ENCODE measurements at regions not wholly inside any gene's neighbourhood (a gene's known extent, or its start where the extent isn't known, plus 50 kb on each side); places are given as distances from the start of the nearest gene placed in this dataset.
A peak's percentile ranks its signal among the peaks of the same experiment; 100 is the strongest.

GRCh38 chr2:64814007-64814406, 160.3 kb upstream of the SERTAD2 start:
- Histone ChIP-seq H2BK120ac (replicated peaks; ENCODE audit: low read depth, low read length) (no peak overlapping the region), H4K91ac (replicated peaks; ENCODE audit: insufficient read length, low read length) (no peak overlapping the region), H2AFZ (ENCODE audit: low read length) (no peak overlapping the region), H2BK15ac (ENCODE audit: low read length) (peak overlapping the region; percentile 84; the same call in 1 of the 2 replicates), H3K4me2 (ENCODE audit: insufficient read depth in 1 of 2, low read depth in 2 of 2, low read length in 2 of 2) (no peak overlapping the region), H3K36me3 (ENCODE audit: control insufficient read depth in 2 of 4, insufficient read depth in 4 of 4, low read length in 3 of 4) (no peaks in the 10 kb centered on the region), H2BK5ac (ENCODE audit: low read depth, low read length) (no peak overlapping the region), H3K14ac (ENCODE audit: insufficient read length) (no peak overlapping the region), H4K8ac (ENCODE audit: extremely low read depth, insufficient read depth, low read length) (no peak overlapping the region), H2AK5ac (ENCODE audit: low read depth, low read length) (no peak overlapping the region; the same call in 1 of the 2 replicates), H2BK12ac (ENCODE audit: low read depth, low read length) (no peak overlapping the region), H3K4ac (replicated peaks; ENCODE audit: insufficient read length, low read depth, low read length) (no peak overlapping the region), H3K27ac (ENCODE audit: low read depth, low read length) (no peak overlapping the region), H3K79me2 (ENCODE audit: control insufficient read depth in 1 of 2, insufficient read depth in 2 of 2, low read length in 2 of 2) (no peaks in the 10 kb centered on the region), H3K56ac (replicated peaks; ENCODE audit: insufficient read length, low read depth, low read length) (no peak overlapping the region), H3K27me3 (replicated peaks in 1 of 4; ENCODE audit: control insufficient read depth in 3 of 4, extremely low read depth in 1 of 4, insufficient read depth in 3 of 4, low read length in 3 of 4) (no peaks in the 10 kb centered on the region), H3K9ac (replicated peaks in 1 of 4; ENCODE audit: extremely low read depth in 1 of 4, low read depth in 3 of 4, low read length in 3 of 4) (no peak overlapping the region), H3K4me3 (ENCODE audit: extremely low read depth in 1 of 4, insufficient read depth in 2 of 4, low read depth in 3 of 4, low read length in 4 of 4) (no peak overlapping the region), H3K4me1 (replicated peaks in 1 of 4; ENCODE audit: control insufficient read depth in 3 of 4, insufficient read depth in 4 of 4, low read length in 3 of 4) (no peaks in the 10 kb centered on the region), H4K20me1 (replicated peaks in 1 of 2; ENCODE audit: control insufficient read depth in 1 of 2, insufficient read depth in 2 of 2, low read length in 2 of 2) (no peaks in the 10 kb centered on the region), H3K18ac (ENCODE audit: extremely low read depth, low read length) (no peak overlapping the region), H4K5ac (ENCODE audit: insufficient read length, low read depth, low read length) (no peak overlapping the region), H3K9me3 (ENCODE audit: insufficient read depth in 2 of 2, low read depth in 1 of 2, low read length in 1 of 2) (no peaks in the 10 kb centered on the region), H3K79me1 (ENCODE audit: low read depth, low read length) (no peaks in the 10 kb centered on the region), H3K23me2 (ENCODE audit: low read depth, low read length) (no peaks in the 10 kb centered on the region), H2BK20ac (ENCODE audit: low read length) (no peak overlapping the region), H3K23ac (ENCODE audit: insufficient read length) (no peak overlapping the region)
- CTCF ChIA-PET (ENCODE audit: partially characterized antibody): interaction anchor here (0.6 kb wide), 1 partner anchor 73 kb away, joined by 3 read pairs; no protein-coding TSS in a partner anchor
- FAIRE-seq (no peak), DNase-seq (ENCODE audit: low read depth in 1 of 2, low spot score in 2 of 2) (no peak)
- POLR2A ChIA-PET (ENCODE audit: partially characterized antibody): no interaction called here
- 88% methylated on average over 5 of the region's 5 CpGs; no CpG with 5 or more reads in 1 of the 2 experiments for WGBS, 2 experiments (ENCODE audit: extremely low coverage in 1 of 2, insufficient coverage in 1 of 2, insufficient read length in 1 of 2, insufficient replicate concordance in 2 of 2, low coverage in 1 of 2, low lambda C conversion rate in 2 of 2, missing lambda C conversion rate in 1 of 2)
- no peak for TF ChIP-seq CTBP2 (IDR thresholded peaks at IDR 0.05; ENCODE audit: borderline replicate concordance, insufficient read depth, insufficient read length, low read length)

All from H1 (cell line).